GM18868 (cell line): ENCODE measurements at regions not wholly inside any gene's neighbourhood (a gene's known extent, or its start where the extent isn't known, plus 50 kb on each side); places are given as distances from the start of the nearest gene placed in this dataset.
"Not testable (repeated sequence)": the region's sequence is repeated elsewhere in the genome, so short reads cannot be mapped to it uniquely, and the experiment has no call there.

Experiments used
- ATAC-seq: cut with Tn5 transposase; IDR thresholded peaks from one replicate; pipeline ENCODE4 v1.9.1; 2021; ENCODE audit warnings: mild to moderate bottlenecking, moderate library complexity; ENCODE audit not compliant: unreplicated experiment

- no peak for ATAC-seq
Measured at GRCh38 chrX:54615109-54615508, 85.1 kb downstream of the GNL3L start.

DNA sequence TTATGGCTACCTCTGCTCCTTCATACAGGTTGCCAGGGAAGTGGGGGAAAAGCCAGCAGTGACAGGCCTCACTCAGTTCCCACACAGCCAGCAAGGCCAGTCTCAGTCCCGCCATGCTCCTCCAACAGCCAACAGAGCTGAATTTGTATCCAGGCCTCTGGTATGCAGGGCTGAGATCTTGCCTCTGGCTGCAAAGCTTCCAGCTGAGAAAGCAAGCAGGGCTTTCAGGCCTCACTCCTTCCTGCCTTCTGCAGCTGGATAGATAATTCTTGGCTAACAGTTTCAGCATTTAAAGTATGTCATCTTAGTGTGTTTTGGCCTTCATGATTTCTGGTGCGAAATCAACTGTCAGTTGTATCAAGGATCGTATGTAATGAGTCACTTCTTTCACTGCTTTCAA lies 103.6 kb downstream of the GNL3L start:
- no peak for ATAC-seq

GRCh38 chrX:54639018-54639345 lies 109.0 kb downstream of the GNL3L start:
- no peak for ATAC-seq

DNA sequence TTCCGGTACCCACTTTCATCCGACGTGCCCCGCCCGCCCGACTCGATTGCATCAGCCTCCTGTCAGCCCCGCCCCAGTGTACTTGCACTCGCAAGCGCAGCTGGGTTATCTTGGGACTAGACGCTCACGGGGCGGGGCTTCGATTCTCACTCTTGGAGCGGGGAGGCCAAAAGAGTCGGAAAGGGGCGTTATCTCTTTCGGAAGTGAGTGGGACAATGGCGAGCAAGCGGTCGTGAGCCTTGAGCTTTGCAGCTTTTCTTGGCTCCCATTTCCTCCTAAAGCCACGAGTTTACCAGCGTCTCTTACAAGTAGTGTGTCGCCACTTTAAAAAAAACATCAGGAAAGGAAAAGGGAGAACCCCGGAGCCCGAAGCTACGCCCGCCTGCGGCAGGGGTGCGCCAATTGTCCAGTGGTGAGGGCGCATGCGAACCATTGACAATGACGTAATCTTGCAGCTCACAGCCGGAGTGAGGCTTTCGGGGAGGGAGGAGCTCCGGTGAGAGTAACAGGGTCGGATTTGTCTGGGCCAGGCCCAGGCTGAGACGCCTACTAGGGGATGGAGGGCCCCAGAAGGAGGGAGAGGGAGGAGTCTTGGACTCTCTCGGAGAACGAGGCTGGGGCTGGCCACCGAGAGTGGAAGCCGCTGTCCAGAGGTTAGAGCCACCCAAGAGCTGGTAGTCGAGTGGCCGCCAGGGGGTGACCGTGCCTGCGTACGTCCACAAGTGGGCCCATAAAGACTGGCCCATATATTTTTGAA lies 109.5 kb downstream of the GNL3L start:
- ATAC-seq = peak; percentile 92

- ATAC-seq = no peak
Measured at GRCh38 chrX:54640103-54640690, 110.2 kb downstream of the GNL3L start.

- ATAC-seq = no peak
Measured at GRCh38 chrX:54640736-54641135, 110.7 kb downstream of the GNL3L start.

DNA sequence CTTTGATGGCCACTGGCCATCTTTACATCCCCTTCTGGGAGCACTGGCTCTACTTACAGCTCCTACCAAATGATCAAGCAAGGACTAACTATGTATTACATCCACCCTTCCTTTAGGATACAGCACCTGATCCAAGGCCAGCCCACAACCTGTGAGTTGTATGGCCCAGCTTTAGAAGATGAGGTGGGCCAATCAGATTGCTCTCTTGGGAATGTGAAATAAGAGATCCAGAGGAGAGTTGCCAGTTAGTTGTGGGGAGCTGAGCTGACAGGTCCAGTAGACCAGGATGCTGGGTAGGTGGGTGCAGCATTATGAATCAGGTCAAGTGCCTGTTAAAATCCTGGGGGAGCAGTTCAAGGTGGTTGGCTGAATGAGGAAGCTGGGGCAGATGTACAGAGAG lies 111.5 kb downstream of the GNL3L start:
- ATAC-seq = no peak

GRCh38 chrX:54647607-54648006 lies 117.6 kb downstream of the GNL3L start:
- not testable (repeated sequence) for ATAC-seq

- ATAC-seq = no peak
Measured at GRCh38 chrX:54659547-54659946, 129.5 kb downstream of the GNL3L start.

DNA sequence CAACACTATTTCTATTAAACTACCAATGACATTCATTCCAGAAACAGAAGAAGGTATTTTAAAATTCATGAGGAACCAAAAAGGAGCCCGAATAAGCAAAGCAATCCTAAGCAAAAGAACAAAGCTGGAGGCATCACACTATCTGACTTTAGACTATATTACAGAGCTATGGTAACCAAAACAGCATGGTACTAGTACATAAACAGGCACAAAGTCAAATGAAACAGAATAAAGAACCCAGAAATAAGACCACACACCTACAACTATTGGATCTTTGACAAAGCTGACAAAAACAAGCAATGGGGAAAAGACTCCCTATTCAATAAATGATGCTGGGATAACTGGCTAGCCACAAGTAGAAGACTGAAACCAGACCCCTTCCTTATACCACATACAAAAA lies 122.3 kb downstream of the ITIH6 start:
- ATAC-seq = no peak

- ATAC-seq = no peak
Measured at GRCh38 chrX:54695231-54695630, 102.8 kb downstream of the ITIH6 start.

DNA sequence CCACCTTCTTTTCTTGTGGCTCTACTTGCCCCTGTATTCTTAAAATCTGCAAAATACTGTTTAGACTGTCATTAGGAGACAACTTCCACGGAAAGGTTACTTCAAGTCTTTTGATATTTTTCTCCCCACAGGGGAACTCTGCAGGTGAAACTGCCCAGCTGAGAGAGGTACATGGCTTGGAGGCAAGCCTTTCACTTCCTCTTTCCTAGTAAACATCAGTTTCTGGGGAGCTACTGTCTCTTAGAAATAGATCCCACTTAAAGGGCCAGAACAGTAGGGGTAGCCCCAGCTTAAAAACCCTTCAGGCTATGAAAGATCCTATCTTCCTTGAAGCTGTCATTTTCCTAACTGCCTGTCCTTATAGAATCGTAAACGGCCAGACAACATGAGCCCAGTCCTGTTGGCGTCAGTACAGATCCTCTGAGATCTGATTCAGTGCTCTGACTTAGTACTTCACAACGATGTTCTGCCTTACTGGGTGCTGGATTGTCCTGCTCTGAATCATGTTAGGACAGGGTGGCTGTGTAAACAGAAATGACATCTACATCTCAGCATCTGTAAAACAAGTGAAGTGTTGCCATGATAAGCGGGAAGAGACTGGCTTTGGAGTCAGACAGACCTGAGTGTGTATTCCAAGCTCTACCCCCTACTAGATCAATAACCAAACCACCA lies 102.1 kb downstream of the ITIH6 start:
- peak; percentile 100 for ATAC-seq
